C4-2B (cell line): ENCODE measurements at regions not wholly inside any gene's neighbourhood (a gene's known extent, or its start where the extent isn't known, plus 50 kb on each side); places are given as distances from the start of the nearest gene placed in this dataset.

ENCODE experiments used
- H3K27ac ChIP-seq: fragments of 450-650 bp; 2 replicates; pipeline ENCODE4 v1.5.1; 2017
- ZFX ChIP-seq: fragments of 450-650 bp; IDR thresholded peaks from 2 replicates; pipeline ENCODE4 v1.6.1; 2017
- TF ChIP-seq, protein P1 (sequence below): fragments of 450-650 bp; conservative IDR thresholded peaks from 2 replicates; pipeline ENCODE4 v1.5.1; 2017; ENCODE audit warnings: mild to moderate bottlenecking

DNA sequence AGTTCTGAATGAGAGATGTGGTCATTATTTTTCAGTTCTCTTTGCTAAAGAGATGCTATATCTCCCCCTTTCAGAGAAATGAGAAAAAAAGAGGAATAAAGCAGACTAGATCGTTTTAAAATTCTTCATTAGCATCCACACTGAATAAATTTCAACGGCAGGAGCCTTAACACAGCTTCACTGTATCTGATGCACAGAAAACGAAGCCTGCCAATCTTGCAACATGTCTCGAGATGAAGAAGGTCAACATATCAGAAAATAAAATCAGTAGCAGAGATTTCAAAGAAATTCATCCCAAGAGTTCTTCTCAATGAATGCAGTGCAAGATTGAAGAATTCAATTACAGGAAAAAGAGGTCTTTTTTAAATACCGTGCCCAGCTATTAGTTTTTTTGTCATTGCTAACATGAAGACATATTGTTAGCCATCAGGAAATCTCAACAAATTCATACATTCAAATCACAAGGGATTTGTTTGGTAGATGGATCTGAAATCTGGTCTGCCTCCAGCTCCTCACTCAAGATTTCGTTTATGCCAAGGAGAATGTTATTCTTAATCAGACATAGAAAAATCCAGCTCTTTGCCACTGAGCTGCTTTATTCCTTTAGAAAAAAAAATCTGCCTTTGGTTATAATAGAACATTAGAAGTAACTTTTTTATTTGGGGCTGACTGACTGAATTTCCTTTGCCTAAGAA lies 76.4 kb upstream of the DAB1 start:
- TF ChIP-seq ZFX: no peak
- H3K27ac ChIP-seq: no peak overlapping the region

DNA sequence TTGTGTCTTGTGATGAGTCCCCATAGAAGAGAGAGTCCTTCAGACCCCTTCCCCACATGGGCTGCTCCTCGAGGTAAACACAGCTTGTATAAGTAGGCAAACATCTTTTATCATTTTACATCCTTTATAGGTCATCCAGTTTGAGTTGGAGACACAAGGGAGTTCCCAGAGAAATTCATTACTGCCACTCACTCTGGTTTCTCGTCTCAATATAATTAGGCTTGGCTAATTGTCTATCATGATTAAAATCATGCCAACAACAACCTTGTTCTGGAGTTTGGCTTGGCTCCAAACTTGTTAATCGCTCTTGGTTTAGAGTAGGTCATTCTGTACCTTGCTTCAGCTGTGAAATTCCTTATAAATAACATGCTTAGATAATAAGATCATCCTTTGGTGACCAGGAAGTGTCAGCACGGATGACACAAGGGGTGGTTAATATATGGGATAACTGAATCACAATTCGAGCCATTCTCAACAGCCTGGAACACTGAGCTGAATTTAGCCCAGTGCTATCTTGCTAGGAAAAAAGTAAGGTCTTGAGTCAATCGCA lies 70.7 kb upstream of the DAB1 start:
- TF ChIP-seq ZFX: no peak
- TF ChIP-seq, protein P1, sequence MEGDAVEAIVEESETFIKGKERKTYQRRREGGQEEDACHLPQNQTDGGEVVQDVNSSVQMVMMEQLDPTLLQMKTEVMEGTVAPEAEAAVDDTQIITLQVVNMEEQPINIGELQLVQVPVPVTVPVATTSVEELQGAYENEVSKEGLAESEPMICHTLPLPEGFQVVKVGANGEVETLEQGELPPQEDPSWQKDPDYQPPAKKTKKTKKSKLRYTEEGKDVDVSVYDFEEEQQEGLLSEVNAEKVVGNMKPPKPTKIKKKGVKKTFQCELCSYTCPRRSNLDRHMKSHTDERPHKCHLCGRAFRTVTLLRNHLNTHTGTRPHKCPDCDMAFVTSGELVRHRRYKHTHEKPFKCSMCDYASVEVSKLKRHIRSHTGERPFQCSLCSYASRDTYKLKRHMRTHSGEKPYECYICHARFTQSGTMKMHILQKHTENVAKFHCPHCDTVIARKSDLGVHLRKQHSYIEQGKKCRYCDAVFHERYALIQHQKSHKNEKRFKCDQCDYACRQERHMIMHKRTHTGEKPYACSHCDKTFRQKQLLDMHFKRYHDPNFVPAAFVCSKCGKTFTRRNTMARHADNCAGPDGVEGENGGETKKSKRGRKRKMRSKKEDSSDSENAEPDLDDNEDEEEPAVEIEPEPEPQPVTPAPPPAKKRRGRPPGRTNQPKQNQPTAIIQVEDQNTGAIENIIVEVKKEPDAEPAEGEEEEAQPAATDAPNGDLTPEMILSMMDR: no peak
- no peak overlapping the region for H3K27ac ChIP-seq

DNA sequence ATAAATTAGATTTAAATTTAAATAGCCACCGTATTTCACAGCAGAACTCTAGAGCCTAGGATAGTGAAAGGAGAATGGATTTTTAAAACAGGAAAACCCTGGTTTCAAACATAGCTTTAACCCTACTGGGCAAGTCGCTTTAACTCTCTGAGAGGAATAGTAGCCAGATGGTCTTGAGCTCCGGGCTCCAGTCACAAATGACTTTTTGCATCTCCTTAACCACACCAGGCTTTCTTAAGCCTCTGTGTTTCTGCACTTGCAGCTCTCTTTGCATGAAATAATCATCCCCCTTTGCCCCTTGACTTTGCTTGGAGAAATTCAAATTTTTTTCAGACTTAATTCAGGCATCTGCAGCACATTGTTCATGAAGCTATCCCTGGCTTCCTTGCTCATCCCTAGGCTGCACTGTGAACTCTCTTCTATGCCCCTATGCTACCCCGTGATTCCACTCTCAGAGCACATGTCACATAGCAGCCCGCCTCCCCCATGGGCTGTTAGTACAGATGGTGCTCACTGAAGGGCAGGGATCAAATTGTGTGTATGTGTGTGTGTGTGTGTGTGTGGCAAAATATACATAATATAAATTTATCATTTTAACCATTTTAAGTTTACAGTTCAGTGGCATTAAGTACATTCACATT lies 68.8 kb upstream of the DAB1 start:
- TF ChIP-seq ZFX: no peak
- TF ChIP-seq, protein P1: no peak
- H3K27ac ChIP-seq: no peak overlapping the region

DNA sequence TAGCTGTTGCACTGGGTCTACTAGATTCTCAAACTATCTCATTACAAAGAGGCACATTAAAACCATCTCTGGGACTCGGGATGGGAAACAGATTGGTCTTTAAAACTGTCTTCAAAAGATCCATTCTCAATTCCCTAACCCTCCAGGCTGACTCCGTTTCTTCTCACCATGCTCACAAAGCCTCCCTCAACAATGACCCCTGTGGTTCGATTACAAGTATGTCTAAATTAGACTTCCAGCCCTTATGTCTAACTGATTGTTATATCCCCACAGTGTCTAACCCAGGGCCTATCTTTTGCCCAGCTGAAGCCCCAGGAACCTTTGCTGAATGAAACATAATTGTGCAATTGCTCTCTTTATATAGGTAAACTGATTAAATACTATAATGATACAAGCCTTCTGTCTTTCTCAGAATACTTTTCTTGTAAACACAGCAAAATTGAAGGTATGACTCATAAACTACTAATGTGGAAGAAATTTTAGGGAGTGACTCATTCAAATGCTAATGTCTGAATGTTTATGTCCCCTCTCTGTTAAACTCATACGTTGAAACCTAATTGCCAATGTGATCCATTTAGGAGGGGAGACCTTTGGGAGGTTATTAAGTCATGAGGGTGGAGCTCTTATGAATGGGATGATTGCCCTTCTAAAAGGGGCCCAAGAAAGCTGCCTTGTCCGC lies 65.6 kb upstream of the DAB1 start:
- TF ChIP-seq ZFX: no peak
- TF ChIP-seq, protein P1: no peak
- no peak overlapping the region for H3K27ac ChIP-seq

DNA sequence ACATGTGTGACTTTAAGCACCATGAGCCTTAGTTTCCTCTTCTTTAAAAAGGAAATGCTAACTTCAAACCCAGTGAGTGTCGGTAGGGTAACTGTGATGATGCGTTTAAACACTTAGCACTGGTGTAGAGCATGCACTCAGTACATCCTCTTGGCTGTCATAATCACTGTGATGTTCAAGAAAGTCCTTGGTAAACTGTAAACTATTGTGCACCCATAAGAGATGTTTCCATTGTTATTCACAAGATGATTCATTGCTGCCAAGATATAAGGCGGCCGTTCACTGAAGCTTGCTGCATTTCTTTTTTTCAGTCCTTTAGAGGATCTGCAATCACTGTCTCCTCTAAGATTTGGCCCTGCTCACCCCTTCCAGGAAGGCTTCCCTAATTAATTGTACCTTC lies 61.8 kb upstream of the DAB1 start:
- no peak overlapping the region for H3K27ac ChIP-seq
- TF ChIP-seq ZFX: no peak
- TF ChIP-seq, protein P1: no peak

DNA sequence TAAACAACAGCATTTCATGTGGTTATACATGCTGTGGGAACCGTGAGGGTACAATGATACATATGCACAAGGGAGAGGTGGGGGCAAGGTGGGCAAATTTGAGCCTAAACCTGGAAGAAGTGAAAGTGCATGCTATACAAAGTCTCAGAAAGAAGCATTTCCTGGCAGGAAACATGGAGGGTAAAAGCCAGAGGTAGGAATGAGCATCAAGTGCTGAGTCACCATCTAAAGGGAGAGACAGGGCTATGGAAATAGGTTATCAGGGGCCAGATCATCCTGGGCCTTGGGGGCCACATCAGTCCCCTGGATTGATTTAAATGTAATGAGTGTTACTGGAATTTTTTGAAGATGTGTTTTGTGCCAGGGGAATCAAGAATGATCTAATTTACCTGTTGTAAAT lies 60.1 kb upstream of the DAB1 start:
- no peak overlapping the region for H3K27ac ChIP-seq
- TF ChIP-seq ZFX: no peak
- TF ChIP-seq, protein P1: no peak

DNA sequence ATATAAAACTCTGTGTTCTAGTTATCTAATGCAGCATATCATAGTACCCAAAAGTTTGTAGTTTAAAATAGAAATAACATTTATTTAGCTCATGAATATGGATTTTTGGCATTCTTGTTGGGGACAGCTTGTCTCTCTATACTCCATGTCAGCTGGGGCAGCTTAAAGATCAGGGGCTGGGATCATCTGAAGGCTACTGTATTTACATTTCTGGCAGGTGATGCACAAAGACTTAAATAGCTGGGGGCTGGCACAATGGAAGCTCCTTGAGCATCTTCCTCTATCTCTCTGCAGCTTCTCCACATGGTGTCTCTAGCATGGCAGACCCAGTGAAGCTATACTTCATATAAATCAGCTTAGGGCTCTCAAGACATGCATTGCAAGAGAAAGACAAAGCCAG lies 55.6 kb upstream of the DAB1 start:
- no peak for TF ChIP-seq ZFX
- TF ChIP-seq, protein P1: no peak
- H3K27ac ChIP-seq: no peak overlapping the region
